ENCODE measurements at regions not wholly inside any gene's neighbourhood (a gene's known extent, or its start where the extent isn't known, plus 50 kb on each side); places are given as distances from the start of the nearest gene placed in this dataset.

DNA sequence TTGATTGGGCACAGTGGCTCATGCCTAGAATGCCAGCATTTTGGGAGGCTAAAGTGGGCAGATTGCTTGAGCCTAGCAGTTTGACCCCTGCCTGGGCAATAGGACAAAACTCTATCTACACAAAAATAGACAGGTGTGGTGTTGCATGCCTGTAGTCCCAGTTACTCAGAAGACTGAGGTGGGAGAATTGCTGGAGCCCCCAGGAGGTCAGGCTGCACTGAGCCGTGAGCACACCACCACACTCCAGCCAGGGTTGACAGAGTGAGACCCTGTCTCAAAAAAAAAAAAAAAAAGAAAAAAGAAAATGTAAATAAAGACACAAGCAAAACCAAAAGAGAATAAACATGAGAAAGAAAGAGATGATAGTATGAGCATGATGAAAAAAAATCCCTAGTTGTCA lies 802.4 kb upstream of the ANO3 start:
- TF ChIP-seq, protein P1, sequence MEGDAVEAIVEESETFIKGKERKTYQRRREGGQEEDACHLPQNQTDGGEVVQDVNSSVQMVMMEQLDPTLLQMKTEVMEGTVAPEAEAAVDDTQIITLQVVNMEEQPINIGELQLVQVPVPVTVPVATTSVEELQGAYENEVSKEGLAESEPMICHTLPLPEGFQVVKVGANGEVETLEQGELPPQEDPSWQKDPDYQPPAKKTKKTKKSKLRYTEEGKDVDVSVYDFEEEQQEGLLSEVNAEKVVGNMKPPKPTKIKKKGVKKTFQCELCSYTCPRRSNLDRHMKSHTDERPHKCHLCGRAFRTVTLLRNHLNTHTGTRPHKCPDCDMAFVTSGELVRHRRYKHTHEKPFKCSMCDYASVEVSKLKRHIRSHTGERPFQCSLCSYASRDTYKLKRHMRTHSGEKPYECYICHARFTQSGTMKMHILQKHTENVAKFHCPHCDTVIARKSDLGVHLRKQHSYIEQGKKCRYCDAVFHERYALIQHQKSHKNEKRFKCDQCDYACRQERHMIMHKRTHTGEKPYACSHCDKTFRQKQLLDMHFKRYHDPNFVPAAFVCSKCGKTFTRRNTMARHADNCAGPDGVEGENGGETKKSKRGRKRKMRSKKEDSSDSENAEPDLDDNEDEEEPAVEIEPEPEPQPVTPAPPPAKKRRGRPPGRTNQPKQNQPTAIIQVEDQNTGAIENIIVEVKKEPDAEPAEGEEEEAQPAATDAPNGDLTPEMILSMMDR (conservative IDR thresholded peaks at IDR 0.05; ENCODE audit: low read depth, low read length): no peak
- no peak for TF ChIP-seq EZH2 (IDR thresholded peaks at IDR 0.05; ENCODE audit: borderline replicate concordance, low read depth, low read length, poor library complexity, severe bottlenecking)
